GM18861 (cell line): ENCODE measurements at regions not wholly inside any gene's neighbourhood (a gene's known extent, or its start where the extent isn't known, plus 50 kb on each side); places are given as distances from the start of the nearest gene placed in this dataset.
"Not testable (repeated sequence)": the region's sequence is repeated elsewhere in the genome, so short reads cannot be mapped to it uniquely, and the experiment has no call there.

Experiments used
- ATAC-seq: cut with Tn5 transposase; IDR thresholded peaks from one replicate; pipeline ENCODE4 v1.9.1; 2021; ENCODE audit not compliant: unreplicated experiment

DNA sequence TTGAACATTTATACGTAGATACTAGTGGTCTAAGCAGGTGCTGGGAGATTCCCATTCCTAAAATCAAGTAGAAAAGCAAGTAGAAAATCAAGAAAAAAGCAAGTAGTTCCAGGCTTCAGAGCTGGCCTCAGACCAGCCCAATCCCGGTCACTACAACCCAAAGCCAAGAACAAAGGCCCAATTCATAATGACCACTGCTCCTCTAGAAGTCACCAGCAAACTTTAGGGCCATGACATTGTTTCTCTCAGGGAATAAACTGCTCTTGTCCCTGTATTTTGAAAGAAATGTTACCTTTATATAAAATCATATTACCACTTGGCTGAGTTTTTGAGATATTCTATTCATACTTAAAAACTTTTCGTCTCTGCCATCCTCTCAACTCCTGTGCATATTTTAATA lies 106.3 kb upstream of the IL12A start:
- no peak for ATAC-seq

DNA sequence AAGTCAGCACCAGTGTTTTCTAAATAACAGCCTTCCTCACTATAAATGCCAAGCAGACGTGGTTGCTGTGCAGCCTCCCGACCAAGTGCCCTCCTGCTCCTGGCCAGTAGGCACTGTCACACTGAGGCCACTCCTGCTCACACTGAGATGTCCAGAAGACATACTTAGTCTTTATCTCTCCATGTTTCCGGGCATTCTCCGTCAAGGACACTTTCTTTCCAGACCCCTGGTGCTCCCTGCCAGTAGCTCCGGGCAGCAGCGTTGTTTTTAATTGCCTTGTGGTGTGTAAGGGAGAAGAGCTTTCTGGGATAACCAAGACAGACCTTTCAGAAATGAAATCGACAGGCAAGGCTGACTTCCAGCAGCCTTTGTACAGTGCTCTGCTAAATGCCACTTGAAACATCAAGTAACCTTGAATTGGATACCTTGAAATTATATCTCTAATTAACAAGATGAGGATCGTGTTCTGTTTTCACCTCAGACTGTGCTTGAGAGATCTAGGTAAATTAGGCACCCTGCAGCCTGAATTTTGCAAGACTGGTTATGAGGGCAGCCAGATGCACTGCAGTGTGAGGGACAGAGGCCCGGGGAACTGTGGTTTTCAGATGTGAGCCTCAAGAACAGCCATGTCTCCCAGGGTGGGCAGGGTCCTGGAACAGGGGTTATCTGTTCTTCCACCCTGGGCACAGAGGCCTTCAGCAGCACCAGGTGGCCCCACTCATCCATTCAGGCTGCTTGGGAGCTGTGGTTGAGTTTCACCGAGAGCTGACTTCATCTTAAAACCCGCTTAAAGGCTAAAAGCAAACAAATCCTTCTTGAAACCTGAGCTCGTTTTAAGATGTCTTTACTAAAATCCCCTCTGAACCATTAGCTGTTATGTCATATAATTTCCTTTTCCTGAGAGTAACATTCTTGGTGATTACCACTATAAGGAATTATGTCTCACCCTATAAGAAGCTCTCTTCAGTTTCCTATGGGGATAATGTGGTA lies 105.5 kb upstream of the IL12A start:
- no peak for ATAC-seq

DNA sequence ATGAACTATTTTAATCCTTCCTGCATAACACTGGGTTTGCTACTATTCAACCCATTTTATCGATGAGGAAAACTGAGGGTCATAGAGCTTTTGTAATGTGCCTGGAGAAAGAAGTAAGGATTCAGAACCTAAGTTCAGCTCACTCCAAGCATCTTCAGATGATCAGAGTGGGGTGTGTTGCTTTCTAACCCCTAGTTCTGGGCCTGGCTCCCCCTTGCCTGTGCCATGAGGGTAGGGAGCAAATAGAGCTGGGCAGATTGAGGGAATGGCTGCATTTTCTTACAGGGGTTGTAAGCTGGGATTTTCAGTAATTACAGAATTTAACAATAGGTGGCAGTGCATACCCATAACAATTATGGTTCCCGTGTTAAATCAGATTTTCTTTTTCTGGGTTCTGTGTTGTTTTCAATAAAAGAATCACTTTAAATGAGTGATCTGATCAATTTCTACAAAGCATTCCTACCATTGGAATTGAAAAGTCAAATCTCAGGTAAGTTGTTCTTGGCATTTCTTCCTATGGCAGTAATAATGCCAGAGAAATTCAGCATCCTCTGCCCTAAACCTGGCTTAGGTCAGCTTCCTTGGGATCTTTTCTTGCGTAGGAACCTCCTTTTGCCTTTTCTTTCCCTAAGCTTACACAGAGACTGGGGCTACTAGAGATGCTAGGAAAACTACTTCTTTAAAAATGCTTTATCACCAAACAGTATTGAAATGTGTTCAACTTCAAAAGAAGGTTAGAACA lies 103.8 kb upstream of the IL12A start:
- peak; percentile 38 for ATAC-seq

DNA sequence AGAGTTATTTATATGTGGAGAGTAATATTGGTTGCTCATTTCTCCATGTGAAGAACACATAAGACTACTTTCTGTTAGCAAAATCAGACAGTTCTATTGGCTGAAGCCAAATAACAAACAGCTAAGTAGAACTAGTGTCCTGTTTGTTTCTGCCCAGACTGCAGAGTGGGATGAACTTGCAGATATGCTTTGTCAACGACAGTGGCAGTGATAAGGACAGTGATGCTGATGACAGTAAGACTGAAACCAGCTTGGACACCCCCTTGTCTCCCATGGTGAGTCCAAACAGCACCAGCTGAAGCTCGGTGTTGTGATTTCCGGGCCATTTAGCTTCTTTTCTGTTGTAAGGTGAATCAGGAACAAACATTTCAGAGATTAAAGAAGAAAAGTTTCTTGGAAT lies 102.6 kb upstream of the IL12A start:
- ATAC-seq, result peak; percentile 53

DNA sequence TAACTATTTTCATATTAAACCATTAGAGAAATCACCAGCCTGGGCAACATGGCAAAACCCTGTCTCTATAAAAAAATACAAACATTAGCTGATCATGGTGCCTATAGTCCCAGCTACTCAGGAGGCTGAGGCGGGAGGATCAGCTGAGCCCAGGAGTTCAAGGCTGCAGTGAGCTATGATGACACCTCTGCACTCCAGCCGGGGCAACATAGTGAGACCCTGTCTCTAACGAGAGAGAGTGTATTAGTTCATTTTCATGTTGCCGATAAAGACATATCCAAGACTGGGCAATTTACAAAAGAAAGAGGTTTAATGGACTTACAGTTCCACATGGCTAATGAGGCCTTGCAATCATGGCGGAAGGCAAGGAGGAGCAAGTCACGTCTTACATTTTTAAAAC lies 102.1 kb upstream of the IL12A start:
- not testable (repeated sequence) for ATAC-seq

DNA sequence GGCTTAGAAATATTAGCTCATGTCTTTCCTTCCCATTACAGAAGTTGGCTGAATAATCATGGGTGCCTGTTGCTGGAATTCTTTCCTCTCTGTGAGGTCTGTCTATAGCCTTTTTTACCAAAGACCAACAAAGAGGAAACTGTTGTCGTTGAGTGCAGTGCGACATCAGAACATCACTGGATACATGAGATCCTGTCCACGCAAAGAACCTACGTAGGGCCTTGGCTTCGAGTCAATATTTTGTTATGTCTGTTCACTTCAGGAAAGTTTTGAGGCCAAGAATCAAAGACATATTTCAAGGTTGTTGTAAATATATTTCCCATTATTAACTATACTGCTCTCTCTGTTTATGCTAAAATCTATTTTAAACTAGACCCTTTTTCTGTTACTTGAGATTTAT lies 101.5 kb upstream of the IL12A start:
- ATAC-seq, result no peak

DNA sequence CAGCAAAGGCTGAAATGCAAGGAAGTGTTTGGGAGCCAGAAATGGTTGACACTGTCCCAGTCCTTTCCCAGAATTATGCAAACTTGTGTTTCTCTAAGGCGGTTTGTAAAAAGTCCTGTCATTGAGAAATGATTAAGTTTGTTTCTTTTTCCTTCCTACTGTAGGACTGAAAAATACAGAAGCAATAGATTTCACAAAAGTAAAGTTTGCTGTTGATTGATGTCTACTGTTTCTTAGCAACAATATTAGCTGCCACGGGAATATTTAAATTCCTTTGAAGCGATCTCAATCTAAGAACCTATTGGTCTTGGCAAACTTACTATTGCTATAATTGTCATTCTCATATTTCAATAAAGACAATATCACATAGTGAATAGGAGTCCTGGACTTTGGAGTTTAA lies 100.7 kb upstream of the IL12A start:
- no peak for ATAC-seq

DNA sequence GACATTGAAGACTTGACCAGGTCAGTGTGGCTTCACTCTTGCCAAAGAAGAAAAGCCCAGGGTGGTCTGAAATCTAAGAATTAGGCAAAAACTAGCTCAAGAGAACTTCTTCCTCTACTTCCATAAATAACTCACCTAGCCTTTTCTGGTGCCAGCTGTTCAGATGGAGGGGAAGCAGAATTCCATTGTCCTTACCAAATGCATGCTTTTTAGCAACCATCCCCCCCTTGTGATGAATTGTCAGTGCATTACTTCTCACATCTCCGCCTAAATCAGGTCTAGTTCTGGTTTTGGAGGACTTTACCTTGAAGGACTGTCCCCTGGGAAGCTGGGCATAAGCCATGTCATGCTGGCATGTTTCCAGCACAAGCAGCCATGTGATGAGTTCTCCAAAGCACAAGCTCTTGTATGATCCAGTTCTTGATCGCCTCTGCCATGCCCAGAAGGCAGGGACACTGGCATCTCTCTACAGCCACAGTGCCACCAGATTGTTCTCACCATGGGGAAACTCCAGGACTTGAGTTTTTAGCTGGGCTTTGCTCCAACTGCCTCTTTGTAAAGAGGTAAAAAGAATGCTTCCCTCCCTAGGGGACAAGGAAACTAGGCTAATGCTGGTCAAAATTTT lies 96.4 kb upstream of the IL12A start:
- no peak for ATAC-seq

DNA sequence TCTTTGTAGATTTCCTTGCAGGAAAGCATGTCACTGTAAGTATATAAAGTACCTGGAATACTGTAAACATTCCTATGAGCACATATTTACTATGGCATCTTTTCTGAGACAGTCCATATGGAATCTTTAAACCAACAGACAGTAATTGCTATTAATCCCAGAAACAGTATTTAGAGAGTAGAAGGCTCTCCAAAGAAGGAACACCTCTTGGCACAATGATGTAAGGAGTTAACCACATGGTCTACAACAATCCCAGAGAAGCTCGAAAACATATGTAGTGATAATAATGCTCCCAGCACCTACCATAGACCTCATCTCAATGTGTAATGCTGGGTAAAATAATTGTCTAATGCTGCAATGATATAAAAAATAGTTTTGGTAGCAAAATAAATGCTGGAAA lies 95.8 kb upstream of the IL12A start:
- no peak for ATAC-seq

DNA sequence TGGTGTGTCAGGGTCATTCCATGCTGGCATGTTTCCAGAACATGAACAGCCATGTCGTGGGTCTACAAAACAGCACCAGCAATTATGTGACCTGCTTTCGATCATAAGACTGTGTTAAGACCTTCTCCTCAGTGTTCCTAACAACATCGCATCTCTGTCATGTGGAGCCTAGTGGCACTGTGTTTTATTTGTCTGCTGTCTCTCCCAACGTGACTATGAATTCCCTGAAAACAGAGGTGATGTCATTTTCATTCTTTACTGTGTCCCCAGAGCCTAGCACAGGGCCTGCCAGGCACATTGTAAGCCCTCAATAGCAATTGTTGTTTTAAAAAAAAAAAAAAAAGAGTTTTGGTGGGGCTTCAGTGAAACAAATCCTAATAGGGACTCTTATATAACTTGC lies 94.2 kb upstream of the IL12A start:
- ATAC-seq, result no peak

DNA sequence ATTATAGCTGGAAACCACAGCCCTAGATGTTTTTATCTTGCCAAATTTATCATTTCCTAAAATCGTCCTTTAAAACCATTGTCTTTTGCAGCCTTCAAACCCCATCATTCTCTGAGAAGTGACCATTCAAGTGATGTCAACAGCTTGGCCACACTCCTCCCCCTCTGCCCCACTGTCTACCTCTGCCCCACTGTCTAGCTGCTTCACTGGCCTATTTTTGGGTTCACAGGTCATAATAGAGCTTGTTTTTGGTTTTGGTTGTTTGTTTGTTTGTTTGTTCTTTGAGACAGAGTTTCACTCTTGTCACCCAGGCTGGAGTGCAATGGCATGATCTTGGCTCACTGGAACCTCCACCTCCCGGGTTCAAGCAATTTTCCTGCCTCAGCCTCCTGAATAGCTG lies 93.2 kb upstream of the IL12A start:
- ATAC-seq, result no peak

DNA sequence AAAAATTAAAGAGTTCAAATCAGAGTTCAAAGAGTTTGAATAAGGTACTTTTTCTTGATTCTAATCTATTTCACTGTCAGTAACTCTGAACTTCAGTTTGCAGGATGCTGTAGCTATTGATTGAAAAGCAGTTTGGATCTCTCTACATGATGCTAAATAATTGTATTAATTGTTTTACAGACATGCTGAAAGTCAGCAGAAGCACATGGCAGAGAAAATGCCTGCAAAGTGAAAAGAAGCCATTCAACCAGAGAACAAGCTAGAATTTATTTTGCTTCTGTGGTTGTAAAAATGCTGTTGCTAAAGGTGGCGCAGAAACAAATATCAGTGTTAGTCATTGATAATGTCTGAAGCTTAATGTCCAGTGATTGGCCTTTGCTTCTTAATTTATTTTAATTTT lies 92.1 kb upstream of the IL12A start:
- ATAC-seq, result no peak

DNA sequence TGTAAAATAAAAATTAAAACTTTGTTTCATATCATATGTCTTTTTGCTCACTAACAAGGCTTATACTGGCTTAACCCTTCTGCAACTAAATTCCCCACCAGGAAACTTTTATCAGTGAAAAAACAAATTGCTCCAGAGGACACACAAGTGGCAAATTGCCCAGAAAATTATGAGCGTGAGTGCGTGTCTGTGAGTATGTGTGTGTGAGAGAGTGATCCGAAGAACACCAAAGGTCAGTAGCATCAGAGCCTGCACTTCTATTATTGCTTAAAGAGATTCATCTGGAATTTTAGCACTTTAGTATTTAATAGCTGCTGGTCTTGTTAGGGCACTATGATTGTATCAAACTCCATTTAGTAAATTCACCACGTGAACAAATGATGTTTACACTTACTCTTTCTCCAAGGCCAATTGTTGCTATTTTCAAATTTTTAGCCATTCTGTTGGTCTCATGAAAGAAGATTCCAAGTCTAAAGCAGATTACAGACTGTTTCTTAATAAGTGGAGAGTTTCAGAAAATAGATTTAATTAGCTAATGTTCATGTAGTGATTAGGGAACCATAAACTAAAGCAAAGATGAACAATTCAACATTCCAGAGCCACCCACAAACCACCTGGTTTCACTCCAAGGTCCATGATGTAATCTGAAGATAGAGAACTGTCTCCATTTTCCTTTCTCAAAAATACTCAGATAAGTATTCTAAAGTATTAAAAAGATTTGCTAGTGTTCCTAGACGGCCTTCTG lies 91.1 kb upstream of the IL12A start:
- ATAC-seq, result no peak

DNA sequence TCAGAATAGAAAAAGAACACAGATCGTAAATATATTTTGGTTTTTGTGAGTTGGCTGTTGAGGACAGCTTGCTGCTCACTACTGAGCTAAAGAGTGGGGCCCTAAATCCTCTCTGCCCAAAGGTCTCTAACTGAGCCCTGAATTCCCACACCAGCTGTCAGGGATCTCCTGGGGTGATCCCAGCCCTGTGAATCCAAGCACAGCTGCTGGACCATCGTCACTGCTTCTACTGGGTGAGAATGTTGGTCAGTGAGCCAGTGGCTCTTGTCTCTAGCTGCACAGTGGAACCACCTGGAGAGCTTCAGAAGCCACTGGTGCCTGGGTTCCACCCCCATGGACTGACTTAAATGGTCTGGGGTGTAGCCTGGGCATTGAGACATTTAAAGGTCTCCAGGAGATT lies 90.5 kb upstream of the IL12A start:
- no peak for ATAC-seq

DNA sequence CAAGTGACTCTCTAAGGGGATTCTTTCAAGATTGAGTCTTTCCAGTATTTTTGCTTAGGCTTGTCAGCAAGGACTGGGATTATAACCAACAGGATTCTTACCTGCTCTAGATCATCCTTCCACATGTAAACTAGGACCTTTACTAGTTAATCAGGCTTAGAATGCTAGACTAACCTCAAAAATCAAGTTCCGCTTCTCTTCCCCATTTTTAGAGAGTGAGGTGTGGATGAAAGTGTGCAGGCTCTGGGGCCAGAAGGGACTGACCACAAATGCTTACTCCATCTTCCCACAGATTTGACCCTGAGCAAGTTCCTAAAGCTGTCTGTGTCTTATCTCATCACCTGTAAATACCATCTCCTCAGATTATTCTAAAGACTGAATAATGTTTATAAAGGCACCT lies 89.5 kb upstream of the IL12A start:
- ATAC-seq, result no peak

DNA sequence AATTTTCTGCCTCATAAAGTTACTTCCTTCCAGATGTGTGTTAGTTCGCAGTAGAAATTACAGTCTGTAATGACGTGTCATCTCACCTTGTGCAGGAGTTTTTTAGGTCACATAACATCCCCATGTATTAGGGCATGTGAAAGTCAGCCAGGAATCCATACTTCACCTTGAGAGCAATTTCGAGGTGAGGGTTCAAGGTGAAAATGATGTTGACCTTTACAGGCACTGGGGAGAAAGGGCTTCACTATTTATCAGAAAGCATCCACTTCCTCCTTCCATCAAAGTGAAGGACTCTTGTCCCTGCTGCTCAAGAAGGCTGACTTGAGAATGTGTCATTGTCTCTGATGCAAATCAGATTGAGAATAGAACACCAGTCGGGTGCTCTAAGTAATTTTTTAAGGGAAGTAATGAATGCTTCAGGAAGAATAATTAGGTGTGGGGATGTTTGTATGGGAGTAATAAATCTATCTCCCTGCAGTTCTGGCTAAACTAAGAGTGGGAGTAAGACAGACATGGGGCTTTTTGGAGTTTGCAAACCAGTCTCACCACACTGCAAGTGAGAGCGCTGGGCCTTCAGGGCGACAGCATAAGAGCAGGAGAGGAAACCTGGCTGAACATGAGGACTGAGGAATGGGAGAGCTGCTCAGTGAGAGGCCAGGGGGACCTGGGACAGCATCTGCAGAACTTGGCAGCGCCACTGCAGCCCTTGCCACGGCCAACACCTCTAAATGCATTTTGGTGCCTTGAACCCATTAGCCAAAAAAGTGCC lies 85.9 kb upstream of the IL12A start:
- peak; percentile 59 for ATAC-seq

DNA sequence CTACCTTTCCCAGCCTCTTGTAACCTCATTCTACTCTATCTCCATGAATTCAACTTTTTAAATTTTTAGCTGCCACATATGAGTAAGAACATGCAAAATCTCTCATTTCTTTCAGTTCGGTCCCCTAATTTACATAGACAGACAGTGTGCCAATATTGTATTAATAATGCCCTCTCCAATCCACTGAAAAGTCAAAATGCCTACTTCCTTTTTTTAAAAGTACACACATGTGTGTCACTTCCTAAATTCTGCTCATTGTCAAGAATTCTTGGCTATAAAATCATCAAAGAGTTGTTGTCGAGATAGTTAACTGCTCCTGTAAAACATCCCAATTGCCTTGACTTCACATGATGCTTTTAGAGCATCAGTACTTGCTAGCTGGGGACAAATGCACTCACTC lies 84.2 kb upstream of the IL12A start:
- ATAC-seq, result peak; percentile 40

DNA sequence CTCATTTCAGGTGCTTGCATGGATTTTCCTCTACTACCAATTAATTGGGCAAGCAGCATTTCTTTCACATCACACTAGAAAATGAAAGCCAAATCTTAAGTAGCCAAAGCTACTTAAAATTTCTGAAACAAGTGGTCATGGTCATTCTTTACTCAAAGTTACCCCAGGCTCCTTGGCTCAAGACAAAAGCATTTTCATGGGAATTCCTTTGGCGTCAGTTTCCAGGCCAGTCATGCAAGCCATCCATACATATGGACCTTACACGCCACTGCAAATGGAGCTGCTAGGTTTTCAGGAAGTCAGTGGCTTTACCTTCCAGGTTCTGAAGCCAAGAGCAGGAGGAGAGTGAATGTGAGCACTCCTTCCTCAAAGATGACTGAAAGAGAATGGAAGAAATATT lies 83.7 kb upstream of the IL12A start:
- ATAC-seq, result no peak

DNA sequence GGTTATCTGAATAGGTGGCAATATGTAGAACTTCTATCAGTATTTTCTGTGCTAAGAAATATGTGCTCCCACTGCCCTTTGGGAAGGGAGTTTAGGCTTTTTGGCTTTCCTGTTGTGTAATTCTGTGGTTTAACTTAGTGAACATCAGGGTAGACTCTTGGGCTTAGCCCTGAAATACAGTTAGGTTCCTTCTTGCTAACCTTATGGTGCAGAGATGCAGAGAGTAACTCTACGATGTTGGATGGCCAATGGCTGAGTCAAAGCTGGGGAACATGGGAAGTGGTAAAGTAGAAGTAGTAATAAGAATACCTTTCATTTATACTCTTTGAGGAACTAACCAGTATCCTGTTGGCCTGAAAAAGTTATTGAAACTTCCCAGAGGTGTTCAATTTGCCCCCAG lies 80.8 kb upstream of the IL12A start:
- ATAC-seq, result no peak

DNA sequence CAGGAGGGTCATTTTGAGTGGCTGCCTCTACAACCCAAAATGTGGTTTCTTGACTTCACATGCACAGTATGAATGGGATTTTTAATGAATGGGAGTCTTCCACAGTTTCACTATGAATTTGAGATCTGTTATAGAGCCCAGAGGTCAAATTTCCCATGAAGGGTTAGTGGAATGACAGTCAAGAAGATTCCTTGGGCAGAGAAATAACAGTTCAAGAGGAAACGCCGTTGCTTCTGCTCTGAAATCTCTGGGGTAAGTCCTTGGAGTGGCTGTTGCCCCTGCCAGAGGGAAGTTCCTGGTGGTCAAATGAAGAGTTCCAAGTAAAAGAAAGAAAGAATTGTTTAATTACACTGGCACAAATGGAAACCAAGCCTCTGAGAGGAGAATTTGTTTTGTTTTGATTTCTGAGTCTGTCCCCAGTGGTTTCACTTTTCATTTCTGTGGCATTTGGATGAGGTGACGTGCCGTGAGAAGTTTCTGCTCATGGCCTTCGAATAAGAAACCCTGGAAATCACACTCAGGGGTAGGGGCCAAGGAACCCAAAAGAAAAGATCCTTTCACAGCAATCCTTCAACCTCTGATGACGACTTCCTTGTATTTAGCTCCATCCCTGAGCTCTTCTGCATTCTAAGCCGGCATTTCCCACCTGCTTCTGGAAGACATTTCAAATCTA lies 77.5 kb upstream of the IL12A start:
- ATAC-seq, result peak; percentile 82
